HG03442 (cell line): ENCODE measurements at regions not wholly inside any gene's neighbourhood (a gene's known extent, or its start where the extent isn't known, plus 50 kb on each side); places are given as distances from the start of the nearest gene placed in this dataset.
A peak's percentile ranks its signal among the peaks of the same experiment; 100 is the strongest.

Experiments used
- ATAC-seq: cut with Tn5 transposase; IDR thresholded peaks from one replicate; pipeline ENCODE4 v1.9.1; 2021; ENCODE audit warnings: mild to moderate bottlenecking, moderate library complexity; ENCODE audit not compliant: unreplicated experiment

DNA sequence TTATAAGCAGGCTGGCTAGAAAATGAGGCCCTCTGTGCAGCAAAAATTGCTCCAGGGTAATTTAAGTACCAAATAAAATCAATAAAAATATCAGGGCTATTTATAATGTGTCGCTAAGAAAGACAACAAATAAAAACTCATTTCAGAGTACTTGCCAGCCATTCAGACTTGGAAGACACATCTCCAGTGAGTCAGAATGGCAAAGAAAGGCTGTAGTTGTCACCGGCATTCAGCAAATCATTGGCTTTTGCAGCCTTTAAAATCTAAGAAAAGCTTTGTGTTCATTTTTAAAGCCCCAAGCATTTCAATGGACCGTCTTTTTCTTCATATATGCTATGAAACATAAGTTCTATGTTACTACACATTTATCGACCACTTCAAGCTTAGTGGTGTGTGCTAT is 141.1 kb upstream of the HNMT start:
- ATAC-seq, result no peak

DNA sequence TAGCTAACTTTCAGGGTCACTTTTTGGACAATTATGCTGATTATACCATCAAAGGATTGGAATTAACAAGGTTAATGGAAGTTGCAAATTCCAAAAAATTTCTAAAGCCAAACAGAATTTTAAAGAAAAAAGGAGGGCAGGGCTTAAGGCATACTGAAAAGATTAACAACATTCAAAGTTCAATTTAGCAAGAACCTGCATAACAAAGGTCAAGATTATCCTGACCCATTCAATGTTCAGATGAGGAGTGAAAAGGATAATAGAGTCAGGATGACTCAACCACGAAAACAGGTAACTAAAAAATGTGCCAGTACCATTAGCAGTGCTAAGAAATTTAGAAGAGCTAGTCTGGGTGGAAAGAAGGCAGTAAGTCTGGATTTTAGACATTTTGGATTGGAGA is 139.8 kb upstream of the HNMT start:
- no peak for ATAC-seq

DNA sequence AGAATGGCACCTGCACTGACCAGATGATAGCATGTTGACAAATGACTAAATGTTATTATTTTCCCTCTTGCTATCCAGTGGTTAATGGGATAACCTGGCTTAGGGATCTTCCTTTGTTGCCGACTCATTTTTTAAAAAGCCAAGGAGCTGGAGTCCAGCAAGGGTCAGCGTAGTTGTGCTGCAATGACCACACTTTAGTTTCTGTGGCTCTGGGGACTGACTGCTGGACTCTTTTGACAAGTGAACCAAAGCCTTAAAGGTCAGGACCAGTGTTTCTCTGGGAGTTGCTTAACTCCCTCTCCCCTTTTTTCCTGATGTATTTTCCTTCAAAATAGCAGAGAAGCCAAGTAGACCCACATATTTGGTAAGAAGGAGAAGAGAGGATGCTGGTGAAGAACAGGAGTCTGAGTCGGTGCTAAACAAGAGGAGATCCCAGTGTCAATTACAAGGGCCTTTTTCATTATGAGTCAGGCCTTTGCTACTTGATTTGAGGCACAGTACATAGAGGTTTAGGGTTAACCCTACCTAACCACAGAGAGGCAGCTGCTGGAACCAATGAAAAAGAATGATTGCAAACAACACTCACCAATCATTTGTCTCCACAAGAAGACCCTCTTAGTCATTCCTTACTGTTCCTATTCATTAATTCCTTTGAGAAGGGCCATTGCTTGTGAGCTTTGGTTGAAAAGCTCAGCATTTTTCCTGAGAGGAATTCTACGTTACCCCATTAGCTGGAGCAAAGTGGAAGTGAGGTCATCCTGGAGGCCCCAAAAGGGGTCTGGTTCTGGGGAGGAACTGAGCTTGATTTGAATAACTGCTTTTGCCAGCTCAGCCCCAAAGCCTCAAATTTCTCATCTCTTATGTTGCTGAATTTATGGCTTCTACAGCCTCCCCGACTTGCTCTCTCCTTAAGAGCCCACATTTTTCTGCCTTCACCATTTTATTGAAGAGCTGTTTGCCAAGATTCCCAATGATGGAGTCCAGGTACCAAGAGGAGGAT is 137.6 kb upstream of the HNMT start:
- peak; percentile 98 for ATAC-seq

DNA sequence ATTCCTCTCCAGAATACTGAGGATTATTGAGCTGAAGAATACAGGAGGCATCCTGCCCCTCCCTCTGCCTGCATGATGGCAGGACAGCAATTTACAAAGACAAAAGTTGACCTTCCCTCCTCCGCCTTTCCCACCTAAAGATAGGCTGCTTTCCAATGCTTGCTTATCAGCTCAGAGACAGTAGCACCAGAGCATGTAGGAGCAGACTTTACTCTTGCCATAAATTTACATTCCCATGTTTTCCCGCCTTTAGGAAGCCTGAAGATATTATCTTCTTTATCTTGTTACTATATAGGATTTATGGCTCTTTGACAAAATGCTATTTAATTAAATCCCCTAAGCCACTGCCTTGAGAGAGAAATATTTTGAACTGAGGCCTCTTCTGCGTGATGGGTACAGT is 135.6 kb upstream of the HNMT start:
- no peak for ATAC-seq

DNA sequence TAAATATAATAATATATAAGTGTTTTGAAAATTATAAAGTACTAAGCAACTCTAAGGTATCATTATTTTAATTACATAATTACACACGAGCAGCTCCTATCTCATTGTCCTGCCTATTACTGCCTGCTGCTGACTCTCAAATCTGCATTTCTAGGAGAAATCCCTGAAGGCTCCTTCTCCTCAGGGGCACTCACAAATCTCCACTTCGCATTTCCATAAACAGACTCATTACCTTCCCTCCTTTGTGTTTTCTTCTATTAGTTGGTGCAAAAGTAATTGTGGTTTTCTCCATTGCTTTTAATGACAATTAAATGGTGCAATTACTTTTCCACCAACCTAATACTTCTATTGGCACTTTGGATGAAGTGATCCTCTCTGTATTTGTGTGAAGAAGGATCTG is 135.0 kb upstream of the HNMT start:
- no peak for ATAC-seq

DNA sequence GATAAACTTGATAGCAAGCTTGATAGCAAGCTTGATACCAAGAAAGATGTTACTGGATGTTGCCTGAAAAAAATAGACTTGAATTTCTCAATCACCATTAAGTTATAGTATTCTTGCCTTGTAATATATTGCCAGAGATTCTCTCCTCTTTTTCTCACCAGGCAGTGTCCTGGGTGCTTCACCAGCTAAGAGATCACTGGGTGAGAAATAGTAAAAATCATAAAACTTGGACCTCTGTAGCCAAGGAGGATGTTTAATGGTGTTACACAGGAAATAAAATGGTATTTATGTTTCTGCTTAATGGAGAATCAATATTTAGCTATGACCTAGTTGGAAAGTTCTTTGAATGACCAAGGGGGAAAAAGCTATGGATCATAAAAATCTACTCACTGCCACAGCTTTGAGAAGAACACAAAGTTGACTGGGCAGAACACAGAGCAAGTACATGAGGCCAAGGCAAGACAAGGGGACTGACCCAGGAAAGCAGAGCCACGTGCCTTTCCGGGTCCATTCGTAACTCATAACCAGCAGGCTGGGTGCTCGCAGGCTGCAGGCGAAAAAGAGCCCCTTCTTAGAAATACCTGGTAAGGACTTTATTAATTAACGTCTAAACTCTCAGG is 129.4 kb upstream of the HNMT start:
- no peak for ATAC-seq

DNA sequence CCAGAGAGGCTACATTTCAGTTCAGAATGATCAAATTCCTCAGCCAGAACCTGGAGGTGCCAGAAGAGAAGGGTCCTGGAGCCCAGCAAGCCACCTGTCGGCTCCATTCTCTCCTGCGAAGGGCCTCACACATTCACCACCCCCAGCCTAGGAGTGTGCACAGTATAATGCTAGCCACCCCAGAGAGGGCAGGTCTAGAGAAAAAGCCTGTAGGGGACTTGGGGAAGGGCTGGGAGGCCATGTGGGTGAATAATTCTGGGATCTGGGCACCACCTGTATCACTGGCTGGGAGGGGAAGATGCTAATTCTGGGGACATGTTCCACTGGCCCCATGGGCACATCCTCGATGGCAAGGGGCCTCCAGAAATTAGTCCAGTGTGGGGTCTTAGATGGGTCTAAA is 127.6 kb upstream of the HNMT start:
- ATAC-seq, result no peak

DNA sequence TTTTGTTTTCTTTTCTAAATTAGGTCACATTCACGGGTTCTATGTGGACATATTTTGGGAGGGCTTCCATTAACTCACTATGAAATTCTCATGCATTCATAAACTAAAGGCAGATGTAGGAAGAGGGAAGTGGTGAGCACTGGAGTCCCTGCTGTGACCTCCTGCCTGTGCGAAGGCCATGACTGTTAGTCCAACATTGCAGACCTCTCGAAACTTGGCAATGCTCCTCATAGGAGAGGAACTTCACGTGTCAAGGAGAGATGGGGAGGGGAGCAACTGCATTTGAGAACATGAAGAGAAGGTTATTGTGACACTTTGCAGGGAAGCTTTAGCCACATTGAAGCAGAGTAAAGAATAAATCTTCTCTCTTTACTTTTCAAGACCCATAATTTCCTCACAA is 126.4 kb upstream of the HNMT start:
- ATAC-seq, result no peak

DNA sequence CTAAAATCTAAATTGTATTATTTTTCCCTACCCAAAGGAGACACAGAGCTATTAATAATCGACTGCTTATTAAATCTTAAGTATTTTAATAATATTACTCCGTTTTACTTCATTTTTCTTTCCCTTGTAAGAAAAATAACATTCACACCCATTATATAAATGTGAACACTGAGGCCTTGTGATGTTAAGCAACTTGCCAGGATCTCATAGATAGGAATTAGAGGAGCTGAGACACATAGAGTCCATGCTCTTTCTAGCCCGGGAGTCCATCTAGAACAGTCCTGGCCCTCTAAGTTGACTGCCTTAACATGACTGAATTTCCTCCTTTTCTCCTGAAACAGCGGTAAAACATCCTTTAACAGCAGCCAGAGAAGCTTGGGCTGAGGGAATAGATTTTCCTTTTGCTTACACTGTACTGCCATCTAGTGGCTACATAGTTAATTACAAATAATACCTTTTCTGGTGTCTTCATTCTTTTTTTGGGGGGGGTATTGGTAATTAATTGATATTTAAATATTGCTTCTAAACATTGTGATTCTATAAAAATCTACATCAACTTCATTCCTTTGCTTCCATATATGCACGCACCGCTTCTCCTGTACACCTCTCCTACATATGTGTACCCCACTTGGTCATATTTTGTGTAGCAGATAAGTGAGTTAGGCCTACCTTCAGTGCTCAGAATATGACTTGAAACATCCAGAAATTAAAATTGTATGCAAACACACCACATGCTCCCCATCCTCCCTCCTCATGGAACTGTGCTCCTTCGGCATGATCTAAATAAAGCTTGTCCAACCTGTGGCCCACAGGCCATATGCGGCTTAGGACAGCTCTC is 125.8 kb upstream of the HNMT start:
- ATAC-seq, result no peak

DNA sequence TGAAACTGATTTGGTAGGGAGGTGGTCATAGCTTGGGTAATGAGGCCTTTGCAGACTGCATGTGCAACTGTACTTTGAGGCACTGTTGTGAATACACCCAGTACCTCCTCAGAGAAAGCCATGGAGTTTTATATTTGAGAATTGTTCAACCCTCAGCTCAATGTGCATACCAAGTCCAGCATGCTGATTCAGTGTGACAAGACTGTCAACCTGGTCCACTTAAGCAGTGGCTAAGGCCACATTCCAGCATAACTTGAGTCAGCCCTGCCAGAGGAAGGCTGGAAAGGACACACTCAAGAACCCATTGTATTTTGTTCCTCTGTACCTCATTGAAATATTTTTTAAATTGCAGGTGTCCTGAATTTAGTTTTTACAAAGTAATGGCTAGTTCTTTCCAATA is 121.8 kb upstream of the HNMT start:
- ATAC-seq, result no peak

DNA sequence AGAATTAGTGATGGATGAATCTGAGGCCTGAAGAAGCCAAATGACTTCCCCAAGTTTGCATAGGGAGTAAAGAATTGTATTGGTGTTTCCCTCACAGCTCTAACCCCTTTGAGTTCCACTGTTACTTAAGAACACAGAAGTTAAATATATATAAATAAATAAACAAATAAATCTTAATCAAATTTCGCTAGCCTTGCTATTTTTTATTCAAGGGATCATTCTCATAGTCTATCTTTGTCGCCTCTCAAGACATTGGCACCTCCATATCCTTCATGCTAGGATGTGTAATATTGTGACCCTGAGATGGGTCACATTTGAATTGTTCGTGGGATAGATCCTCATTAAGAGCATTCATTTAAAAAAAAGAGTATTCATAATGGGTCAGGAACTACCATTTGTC is 121.3 kb upstream of the HNMT start:
- ATAC-seq, result no peak

DNA sequence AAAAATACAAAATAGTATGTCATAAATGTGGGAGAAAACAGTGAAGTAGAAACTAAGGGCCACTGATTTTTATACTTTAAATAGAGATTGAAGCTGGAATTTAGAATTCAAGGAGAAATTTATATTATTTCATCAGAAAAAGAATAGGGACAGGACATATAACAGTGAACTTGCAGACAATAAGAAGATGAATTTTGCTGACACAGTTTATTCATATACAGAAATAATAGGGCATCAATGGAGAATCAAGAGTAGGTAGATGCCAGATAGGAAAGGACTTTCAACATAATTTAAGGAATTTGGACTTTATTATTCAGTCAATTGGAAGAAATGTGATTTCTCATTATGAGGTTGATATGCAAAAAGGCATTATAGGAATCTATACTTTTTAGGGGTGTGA is 118.9 kb upstream of the HNMT start:
- ATAC-seq, result no peak

DNA sequence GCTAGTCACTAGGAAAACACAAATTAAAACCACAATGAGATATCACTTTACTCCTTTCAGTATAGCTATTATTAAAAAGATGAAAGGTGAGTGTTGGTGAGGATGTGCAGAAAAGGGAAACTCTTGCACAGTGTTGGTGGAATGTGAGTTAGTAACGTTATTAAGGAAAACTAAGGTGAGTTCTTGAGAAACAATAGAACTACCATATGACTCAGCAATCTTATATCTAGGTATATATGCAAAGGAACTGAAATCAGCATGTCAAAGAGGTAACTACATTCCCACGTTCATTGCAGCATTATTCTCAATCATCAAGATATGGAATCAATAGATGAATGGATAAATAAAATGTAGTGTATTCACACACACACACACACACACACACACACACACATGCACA is 117.3 kb upstream of the HNMT start:
- no peak for ATAC-seq

DNA sequence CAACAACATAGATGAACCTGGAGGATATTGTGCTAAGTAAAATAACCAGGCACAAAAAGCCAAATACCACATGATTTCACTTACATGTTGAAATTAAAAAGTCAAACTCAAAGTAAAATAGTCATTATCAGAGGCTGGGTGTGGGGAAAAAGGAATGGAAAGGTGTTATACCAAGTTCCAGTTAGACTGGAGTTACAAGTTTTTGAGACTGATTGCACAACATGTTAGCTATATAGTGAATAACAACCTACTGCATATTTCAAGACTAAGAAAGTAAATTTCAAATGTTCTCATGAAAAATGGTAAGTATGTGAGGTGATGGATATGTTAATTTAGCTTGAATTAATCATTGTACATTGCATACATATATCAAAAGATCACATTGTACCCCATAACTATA is 116.8 kb upstream of the HNMT start:
- no peak for ATAC-seq

DNA sequence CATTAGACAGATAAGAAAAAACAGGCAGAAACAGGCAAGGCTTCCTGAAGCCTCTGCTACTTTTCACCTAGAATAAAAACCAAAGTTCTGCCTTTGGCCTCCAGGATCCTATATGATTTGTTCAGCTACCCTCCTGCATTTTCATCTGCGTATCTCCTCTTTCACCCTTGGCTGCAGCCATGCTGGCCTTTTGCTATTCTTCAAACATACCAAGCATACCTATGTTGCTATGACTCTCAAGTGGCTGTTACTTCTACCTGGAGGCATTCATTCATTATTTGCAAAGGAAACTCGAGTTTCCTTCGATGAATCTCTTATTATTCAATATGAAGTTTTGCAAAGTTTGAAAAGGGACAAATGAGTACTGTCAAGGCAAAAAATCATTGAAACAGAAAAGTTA is 106.4 kb upstream of the HNMT start:
- no peak for ATAC-seq

DNA sequence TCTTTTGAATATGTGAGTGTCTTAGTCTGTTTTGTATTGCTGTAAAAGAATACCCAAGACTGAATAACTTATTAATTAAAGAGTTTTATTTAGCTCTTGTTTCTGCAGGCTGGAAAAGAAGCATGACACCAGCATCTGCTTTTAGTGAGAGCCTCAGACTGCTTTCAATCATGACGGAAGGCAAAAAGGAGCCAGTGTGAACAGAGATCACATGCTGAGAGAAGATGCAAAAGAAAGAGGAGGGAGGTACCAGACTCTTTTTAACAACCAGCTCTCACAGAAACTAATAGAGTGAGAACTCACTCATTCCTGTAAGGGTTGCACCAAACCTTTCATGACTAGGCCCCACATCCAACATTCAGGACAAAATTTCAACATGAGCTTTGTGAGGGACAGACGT is 101.6 kb upstream of the HNMT start:
- no peak for ATAC-seq

DNA sequence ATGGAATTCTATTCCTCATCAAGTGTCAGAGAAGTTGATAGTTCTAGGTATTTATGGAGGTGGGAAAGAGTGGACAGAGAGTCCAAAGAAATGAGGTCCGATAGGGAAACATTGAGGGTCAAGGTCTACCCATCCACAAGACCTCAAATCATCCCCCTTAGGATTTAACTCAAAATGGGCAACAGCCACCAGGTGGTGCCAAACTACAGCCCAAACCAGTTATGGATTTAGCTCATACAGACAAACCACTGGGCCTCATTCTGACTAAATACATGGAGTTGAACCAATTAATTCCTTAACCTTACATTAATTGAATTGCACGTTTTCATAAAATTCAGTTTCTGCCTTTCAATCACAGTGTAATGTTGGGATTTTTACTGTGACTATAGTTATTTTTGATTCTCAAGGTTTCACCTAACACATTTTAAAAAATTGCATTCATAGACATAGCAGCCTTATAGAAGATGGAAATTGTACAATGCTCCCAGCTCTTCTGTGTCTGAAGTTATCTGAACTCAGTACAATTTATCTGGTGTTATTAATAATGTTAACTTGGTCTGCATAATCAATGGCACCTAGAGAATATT is 98.2 kb upstream of the HNMT start:
- ATAC-seq, result peak; percentile 69

DNA sequence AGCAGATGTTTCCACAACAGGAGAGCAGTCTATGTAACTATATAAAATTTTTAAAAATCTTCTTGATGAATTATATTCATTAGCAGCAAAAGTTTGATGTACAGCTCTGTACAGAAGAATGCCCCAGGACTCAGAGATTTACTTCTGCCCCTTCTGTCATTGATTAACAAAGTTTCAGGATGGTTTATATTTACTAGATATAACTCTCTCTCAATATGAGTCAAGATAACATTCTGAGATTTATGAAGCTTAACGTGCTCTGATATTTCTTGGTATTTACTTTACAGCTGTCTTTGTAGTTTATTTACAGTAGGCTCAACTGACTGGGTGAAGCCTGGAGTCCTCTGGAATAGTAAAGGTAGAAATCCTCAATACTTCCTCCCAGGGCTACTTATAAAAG is 93.6 kb upstream of the HNMT start:
- ATAC-seq, result peak; percentile 52

DNA sequence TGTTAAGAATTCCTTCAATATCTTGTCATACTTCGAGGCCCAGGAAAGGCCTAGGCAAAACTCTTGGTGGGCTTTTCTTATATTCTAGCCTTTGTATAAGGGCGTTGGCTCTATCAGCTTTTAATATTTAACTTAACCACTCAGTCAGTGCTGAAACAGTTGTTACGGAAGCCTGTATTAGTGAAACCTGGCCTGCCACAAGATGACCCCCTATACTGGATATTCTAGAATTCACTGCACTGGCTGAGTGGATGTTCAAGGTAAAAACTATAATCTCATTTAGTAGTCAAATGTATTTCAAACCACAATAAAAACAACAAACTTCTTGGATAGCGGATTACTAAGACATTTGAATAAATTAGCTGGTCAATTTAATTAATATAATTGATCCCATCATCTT is 91.7 kb upstream of the HNMT start:
- ATAC-seq, result no peak

DNA sequence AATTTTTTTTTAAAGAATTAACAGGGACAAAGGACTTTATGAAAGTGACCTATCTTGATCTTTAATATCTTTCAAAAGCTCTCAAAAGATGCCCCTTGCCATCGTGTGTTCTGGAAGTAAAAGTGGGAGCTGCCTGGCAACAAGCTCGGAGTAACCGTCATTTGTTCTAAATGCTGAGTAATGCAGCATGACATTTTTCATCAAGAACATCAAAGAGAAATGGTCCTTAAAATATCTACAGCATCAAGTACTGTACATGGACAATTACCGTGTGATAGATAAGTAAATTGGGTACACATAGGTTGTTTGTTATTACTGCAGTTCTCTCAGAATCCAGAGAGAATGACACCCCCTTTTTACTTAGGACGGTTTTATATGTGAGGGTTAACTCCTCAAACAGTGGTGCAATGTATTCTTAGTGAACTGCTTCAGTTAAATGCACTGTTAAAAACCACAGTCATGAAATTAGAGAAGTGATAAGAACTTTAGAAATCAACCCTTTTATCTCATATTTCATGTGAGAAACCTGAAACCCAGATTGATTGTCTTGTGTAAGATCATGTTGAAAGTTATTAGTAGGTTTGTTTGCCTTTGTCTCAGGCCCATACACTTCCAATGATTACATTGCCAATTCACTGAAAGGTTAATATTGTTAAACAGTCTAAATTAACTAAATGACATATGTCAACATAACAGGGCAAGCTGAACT is 90.6 kb upstream of the HNMT start:
- no peak for ATAC-seq

DNA sequence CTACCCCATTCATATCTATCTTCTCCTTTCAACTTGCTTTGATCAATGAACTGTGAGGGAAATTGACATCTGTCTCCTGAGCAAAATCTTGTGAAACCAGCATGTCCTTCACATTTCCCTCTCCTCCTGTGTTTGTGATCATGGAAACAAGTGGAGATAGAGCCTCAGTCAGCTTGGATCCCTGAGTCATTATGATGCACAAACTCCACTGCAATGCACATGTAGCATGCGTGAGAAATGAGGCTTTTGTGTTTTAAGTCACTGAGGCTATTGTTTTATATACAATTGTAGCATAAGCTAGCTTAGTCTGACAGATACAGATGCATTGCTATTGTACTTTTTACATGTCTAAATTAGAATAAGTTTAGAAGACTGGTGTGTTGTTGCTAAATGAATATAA is 85.2 kb upstream of the HNMT start:
- ATAC-seq, result no peak
